ENCODE measurements at regions not wholly inside any gene's neighbourhood (a gene's known extent, or its start where the extent isn't known, plus 50 kb on each side); places are given as distances from the start of the nearest gene placed in this dataset.

GRCh38 chr20:61173267-61173666 lies 78.8 kb upstream of the CDH4 start:
- no peaks in the 10 kb centered on the region for H3K36me3 Mint-ChIP-seq (ENCODE audit: low read depth)
- H3K27me3 Mint-ChIP-seq, result no peaks in the 10 kb centered on the region
- H3K27ac Mint-ChIP-seq, result no peak overlapping the region
- H3K4me3 Mint-ChIP-seq, result no peak overlapping the region
- H3K4me1 Mint-ChIP-seq, result no peaks in the 10 kb centered on the region
- no peaks in the 10 kb centered on the region for H3K9me3 Mint-ChIP-seq
- intact Hi-C loops (cut with micrococcal nuclease), result no loop called here
- DNase-seq, result no peak

- Mint-ChIP-seq H3K4me3 (no peak overlapping the region), H3K27ac (no peak overlapping the region), H3K9me3 (no peaks in the 10 kb centered on the region), H3K4me1 (no peaks in the 10 kb centered on the region), H3K27me3 (no peaks in the 10 kb centered on the region), H3K36me3 (ENCODE audit: low read depth) (no peaks in the 10 kb centered on the region)
- DNase-seq, result no peak
- intact Hi-C loops (cut with micrococcal nuclease), result no loop called here
Measured at GRCh38 chr20:61173961-61174725, 77.9 kb upstream of the CDH4 start.

- no peaks in the 10 kb centered on the region for H3K4me1 Mint-ChIP-seq
- no peak overlapping the region for H3K4me3 Mint-ChIP-seq
- DNase-seq, result no peak
- no peaks in the 10 kb centered on the region for H3K36me3 Mint-ChIP-seq (ENCODE audit: low read depth)
- no peak overlapping the region for H3K27ac Mint-ChIP-seq
- intact Hi-C loops (cut with micrococcal nuclease), result no loop called here
- H3K27me3 Mint-ChIP-seq, result no peaks in the 10 kb centered on the region
- no peaks in the 10 kb centered on the region for H3K9me3 Mint-ChIP-seq
Measured at GRCh38 chr20:61176874-61177273, 75.2 kb upstream of the CDH4 start.

- Mint-ChIP-seq H3K36me3 (ENCODE audit: low read depth) (no peaks in the 10 kb centered on the region), H3K4me3 (no peak overlapping the region), H3K27me3 (no peaks in the 10 kb centered on the region), H3K27ac (no peak overlapping the region), H3K4me1 (no peaks in the 10 kb centered on the region), H3K9me3 (no peaks in the 10 kb centered on the region)
- intact Hi-C loops (cut with micrococcal nuclease), result no loop called here
- no peak for DNase-seq
Measured at GRCh38 chr20:61178551-61179071, 73.5 kb upstream of the CDH4 start.

- no peak for DNase-seq
- Mint-ChIP-seq H3K27ac (no peak overlapping the region), H3K9me3 (no peaks in the 10 kb centered on the region), H3K4me1 (no peaks in the 10 kb centered on the region), H3K36me3 (ENCODE audit: low read depth) (no peaks in the 10 kb centered on the region), H3K27me3 (no peaks in the 10 kb centered on the region), H3K4me3 (no peak overlapping the region)
- intact Hi-C loops (cut with micrococcal nuclease), result no loop called here
Measured at GRCh38 chr20:61184194-61184593, 67.9 kb upstream of the CDH4 start.

- Mint-ChIP-seq H3K4me3 (no peak overlapping the region), H3K36me3 (ENCODE audit: low read depth) (no peaks in the 10 kb centered on the region), H3K9me3 (no peaks in the 10 kb centered on the region), H3K27me3 (no peaks in the 10 kb centered on the region), H3K4me1 (no peaks in the 10 kb centered on the region), H3K27ac (no peak overlapping the region)
- intact Hi-C loops (cut with micrococcal nuclease), result no loop called here
- no peak for DNase-seq
Measured at GRCh38 chr20:61185181-61185580, 66.9 kb upstream of the CDH4 start.

GRCh38 chr20:61185841-61186601 lies 66.0 kb upstream of the CDH4 start:
- no peak for DNase-seq
- Mint-ChIP-seq H3K9me3 (no peaks in the 10 kb centered on the region), H3K36me3 (ENCODE audit: low read depth) (no peaks in the 10 kb centered on the region), H3K27ac (no peak overlapping the region), H3K4me3 (no peak overlapping the region), H3K27me3 (no peaks in the 10 kb centered on the region), H3K4me1 (no peaks in the 10 kb centered on the region)
- intact Hi-C loops (cut with micrococcal nuclease), result no loop called here

GRCh38 chr20:61186771-61187472 lies 65.1 kb upstream of the CDH4 start:
- Mint-ChIP-seq H3K4me3 (no peak overlapping the region), H3K36me3 (ENCODE audit: low read depth) (no peaks in the 10 kb centered on the region), H3K9me3 (no peaks in the 10 kb centered on the region), H3K27me3 (no peaks in the 10 kb centered on the region), H3K4me1 (no peaks in the 10 kb centered on the region), H3K27ac (no peak overlapping the region)
- DNase-seq, result no peak
- intact Hi-C loops (cut with micrococcal nuclease), result no loop called here

GRCh38 chr20:61189534-61189933 lies 62.5 kb upstream of the CDH4 start:
- Mint-ChIP-seq H3K9me3 (no peaks in the 10 kb centered on the region), H3K4me1 (no peaks in the 10 kb centered on the region), H3K36me3 (ENCODE audit: low read depth) (no peaks in the 10 kb centered on the region), H3K27ac (no peak overlapping the region), H3K4me3 (no peak overlapping the region), H3K27me3 (no peaks in the 10 kb centered on the region)
- intact Hi-C loops (cut with micrococcal nuclease), result no loop called here
- DNase-seq, result no peak

GRCh38 chr20:61191096-61191495 lies 61.0 kb upstream of the CDH4 start:
- Mint-ChIP-seq H3K4me1 (no peaks in the 10 kb centered on the region), H3K27ac (no peak overlapping the region), H3K36me3 (ENCODE audit: low read depth) (no peaks in the 10 kb centered on the region), H3K9me3 (no peaks in the 10 kb centered on the region), H3K4me3 (no peak overlapping the region), H3K27me3 (no peaks in the 10 kb centered on the region)
- intact Hi-C loops (cut with micrococcal nuclease), result no loop called here
- DNase-seq, result no peak

GRCh38 chr20:61192337-61192950 lies 59.6 kb upstream of the CDH4 start:
- no peak overlapping the region for H3K4me3 Mint-ChIP-seq
- no peaks in the 10 kb centered on the region for H3K36me3 Mint-ChIP-seq (ENCODE audit: low read depth)
- DNase-seq, result no peak
- no peak overlapping the region for H3K27ac Mint-ChIP-seq
- no peaks in the 10 kb centered on the region for H3K9me3 Mint-ChIP-seq
- H3K4me1 Mint-ChIP-seq, result no peaks in the 10 kb centered on the region
- no peaks in the 10 kb centered on the region for H3K27me3 Mint-ChIP-seq
- intact Hi-C loops (cut with micrococcal nuclease), result no loop called here

GRCh38 chr20:61193164-61193563 lies 58.9 kb upstream of the CDH4 start:
- no peaks in the 10 kb centered on the region for H3K4me1 Mint-ChIP-seq
- H3K4me3 Mint-ChIP-seq, result no peak overlapping the region
- H3K27me3 Mint-ChIP-seq, result no peaks in the 10 kb centered on the region
- intact Hi-C loops (cut with micrococcal nuclease), result no loop called here
- H3K9me3 Mint-ChIP-seq, result no peaks in the 10 kb centered on the region
- no peak for DNase-seq
- no peak overlapping the region for H3K27ac Mint-ChIP-seq
- no peaks in the 10 kb centered on the region for H3K36me3 Mint-ChIP-seq (ENCODE audit: low read depth)
